SK-N-SH (cell line): ENCODE measurements at regions not wholly inside any gene's neighbourhood (a gene's known extent, or its start where the extent isn't known, plus 50 kb on each side); places are given as distances from the start of the nearest gene placed in this dataset.

Experiments
- SIN3A ChIP-seq: IDR thresholded peaks from 2 replicates; pipeline ENCODE4 v1.6.1; 2012; ENCODE audit warnings: low read depth, mild to moderate bottlenecking, low read length, moderate library complexity, borderline replicate concordance
- TCF12 ChIP-seq: IDR thresholded peaks from 2 replicates; pipeline ENCODE4 v1.4.0; 2012
- YY1 ChIP-seq: IDR thresholded peaks from 2 replicates; pipeline ENCODE4 v1.4.0; 2012; ENCODE audit warnings: low read depth, mild to moderate bottlenecking
- TF ChIP-seq, protein P1 (sequence below): fragments of 200-600 bp; sonication (generic); IDR thresholded peaks from 2 replicates; pipeline ENCODE4 v1.6.1; 2017; ENCODE audit warnings: antibody characterized with exemption, mild to moderate bottlenecking, moderate library complexity
- TF ChIP-seq, protein P2 (sequence below): IDR thresholded peaks from 2 replicates; pipeline ENCODE4 v1.4.0; 2012; ENCODE audit warnings: low read depth
- TF ChIP-seq, protein P3 (sequence below): IDR thresholded peaks from 2 replicates; pipeline ENCODE4 v1.6.1; 2012; ENCODE audit warnings: mild to moderate bottlenecking, low read depth, low read length, moderate library complexity

DNA sequence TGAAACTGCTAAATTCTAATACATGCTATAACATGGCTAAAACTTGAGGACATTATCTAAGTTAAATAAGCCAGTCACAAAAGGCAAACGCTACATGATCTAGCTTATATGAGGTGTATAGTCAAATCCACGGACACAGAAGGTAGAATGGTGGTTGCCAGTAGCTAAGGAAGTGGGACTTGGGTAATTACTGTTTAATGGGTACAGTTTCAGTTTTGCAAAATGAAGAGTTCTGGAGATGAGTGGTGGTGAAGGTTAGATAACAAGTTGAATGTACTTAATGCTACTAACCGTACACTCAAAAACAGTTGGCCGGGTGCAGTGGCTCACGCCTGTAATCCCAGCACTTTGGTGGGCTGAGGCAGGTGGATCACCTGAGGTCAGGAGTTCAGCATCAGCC is 644.5 kb upstream of the DIPK2B start:
- TF ChIP-seq, protein P1, sequence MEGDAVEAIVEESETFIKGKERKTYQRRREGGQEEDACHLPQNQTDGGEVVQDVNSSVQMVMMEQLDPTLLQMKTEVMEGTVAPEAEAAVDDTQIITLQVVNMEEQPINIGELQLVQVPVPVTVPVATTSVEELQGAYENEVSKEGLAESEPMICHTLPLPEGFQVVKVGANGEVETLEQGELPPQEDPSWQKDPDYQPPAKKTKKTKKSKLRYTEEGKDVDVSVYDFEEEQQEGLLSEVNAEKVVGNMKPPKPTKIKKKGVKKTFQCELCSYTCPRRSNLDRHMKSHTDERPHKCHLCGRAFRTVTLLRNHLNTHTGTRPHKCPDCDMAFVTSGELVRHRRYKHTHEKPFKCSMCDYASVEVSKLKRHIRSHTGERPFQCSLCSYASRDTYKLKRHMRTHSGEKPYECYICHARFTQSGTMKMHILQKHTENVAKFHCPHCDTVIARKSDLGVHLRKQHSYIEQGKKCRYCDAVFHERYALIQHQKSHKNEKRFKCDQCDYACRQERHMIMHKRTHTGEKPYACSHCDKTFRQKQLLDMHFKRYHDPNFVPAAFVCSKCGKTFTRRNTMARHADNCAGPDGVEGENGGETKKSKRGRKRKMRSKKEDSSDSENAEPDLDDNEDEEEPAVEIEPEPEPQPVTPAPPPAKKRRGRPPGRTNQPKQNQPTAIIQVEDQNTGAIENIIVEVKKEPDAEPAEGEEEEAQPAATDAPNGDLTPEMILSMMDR = no peak
- TF ChIP-seq, protein P2, sequence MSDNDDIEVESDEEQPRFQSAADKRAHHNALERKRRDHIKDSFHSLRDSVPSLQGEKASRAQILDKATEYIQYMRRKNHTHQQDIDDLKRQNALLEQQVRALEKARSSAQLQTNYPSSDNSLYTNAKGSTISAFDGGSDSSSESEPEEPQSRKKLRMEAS = no peak
- no peak for TF ChIP-seq TCF12
- TF ChIP-seq, protein P3, sequence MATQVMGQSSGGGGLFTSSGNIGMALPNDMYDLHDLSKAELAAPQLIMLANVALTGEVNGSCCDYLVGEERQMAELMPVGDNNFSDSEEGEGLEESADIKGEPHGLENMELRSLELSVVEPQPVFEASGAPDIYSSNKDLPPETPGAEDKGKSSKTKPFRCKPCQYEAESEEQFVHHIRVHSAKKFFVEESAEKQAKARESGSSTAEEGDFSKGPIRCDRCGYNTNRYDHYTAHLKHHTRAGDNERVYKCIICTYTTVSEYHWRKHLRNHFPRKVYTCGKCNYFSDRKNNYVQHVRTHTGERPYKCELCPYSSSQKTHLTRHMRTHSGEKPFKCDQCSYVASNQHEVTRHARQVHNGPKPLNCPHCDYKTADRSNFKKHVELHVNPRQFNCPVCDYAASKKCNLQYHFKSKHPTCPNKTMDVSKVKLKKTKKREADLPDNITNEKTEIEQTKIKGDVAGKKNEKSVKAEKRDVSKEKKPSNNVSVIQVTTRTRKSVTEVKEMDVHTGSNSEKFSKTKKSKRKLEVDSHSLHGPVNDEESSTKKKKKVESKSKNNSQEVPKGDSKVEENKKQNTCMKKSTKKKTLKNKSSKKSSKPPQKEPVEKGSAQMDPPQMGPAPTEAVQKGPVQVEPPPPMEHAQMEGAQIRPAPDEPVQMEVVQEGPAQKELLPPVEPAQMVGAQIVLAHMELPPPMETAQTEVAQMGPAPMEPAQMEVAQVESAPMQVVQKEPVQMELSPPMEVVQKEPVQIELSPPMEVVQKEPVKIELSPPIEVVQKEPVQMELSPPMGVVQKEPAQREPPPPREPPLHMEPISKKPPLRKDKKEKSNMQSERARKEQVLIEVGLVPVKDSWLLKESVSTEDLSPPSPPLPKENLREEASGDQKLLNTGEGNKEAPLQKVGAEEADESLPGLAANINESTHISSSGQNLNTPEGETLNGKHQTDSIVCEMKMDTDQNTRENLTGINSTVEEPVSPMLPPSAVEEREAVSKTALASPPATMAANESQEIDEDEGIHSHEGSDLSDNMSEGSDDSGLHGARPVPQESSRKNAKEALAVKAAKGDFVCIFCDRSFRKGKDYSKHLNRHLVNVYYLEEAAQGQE = no peak
- TF ChIP-seq YY1 = no peak
- TF ChIP-seq SIN3A = no peak
